ENCODE measurements at regions not wholly inside any gene's neighbourhood (a gene's known extent, or its start where the extent isn't known, plus 50 kb on each side); places are given as distances from the start of the nearest gene placed in this dataset.

DNA sequence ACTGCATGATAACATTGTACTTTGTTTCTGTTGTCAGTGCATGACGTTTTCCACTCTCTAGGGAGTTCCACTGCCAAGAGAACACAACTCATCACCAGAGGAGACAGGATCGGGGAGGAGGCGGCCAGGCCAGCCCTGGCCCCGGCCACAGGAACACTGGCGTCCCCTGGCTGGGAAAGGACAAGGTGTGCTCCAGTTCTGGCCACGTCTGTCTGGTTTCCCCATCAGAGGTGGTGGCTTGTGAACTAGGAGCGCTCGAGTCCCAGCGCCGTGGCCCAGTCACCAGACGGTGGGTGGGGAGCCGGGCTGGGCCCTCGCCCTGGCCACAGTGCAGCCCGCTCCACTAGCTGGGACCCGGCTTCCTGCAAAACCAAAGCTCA, 211.9 kb upstream of the IRX4 start:
- TF ChIP-seq, protein P1, sequence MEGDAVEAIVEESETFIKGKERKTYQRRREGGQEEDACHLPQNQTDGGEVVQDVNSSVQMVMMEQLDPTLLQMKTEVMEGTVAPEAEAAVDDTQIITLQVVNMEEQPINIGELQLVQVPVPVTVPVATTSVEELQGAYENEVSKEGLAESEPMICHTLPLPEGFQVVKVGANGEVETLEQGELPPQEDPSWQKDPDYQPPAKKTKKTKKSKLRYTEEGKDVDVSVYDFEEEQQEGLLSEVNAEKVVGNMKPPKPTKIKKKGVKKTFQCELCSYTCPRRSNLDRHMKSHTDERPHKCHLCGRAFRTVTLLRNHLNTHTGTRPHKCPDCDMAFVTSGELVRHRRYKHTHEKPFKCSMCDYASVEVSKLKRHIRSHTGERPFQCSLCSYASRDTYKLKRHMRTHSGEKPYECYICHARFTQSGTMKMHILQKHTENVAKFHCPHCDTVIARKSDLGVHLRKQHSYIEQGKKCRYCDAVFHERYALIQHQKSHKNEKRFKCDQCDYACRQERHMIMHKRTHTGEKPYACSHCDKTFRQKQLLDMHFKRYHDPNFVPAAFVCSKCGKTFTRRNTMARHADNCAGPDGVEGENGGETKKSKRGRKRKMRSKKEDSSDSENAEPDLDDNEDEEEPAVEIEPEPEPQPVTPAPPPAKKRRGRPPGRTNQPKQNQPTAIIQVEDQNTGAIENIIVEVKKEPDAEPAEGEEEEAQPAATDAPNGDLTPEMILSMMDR (IDR thresholded peaks at IDR 0.05): no peak
- TF ChIP-seq POLR2AphosphoS5 (IDR thresholded peaks at IDR 0.05): no peak
- no peak for TF ChIP-seq POLR2A (IDR thresholded peaks at IDR 0.05)
- no peak for TF ChIP-seq EP300 (IDR thresholded peaks at IDR 0.05)

All from suprapubic skin (tissue), 4 donors.